SK-N-SH (cell line): ENCODE measurements at regions not wholly inside any gene's neighbourhood (a gene's known extent, or its start where the extent isn't known, plus 50 kb on each side); places are given as distances from the start of the nearest gene placed in this dataset.

ENCODE experiments used
- CTCF ChIA-PET: fragments of 300-600, 350-600 bp; formaldehyde crosslinking; extraction: SDS; loops from one replicate; lab custom pipeline; 2021; lab: Yijun Ruan, JAX
- POLR2A ChIA-PET: fragments of 350-600 bp; sonication (Branson Sonifier 250); formaldehyde crosslinking; extraction: SDS; loops from one replicate; lab custom pipeline; 2020; ENCODE audit warnings: antibody characterized with exemption, inconsistent platforms; lab: Yijun Ruan, JAX
- DNase-seq: peaks from one replicate; pipeline ENCODE4 v3.0.0; 2012
- H2AFZ ChIP-seq: fragments of 200-600 bp; sonication (generic); 2 replicates; pipeline ENCODE4 v1.8.1; 2016; ENCODE audit warnings: antibody characterized with exemption, mild to moderate bottlenecking, low read depth
- H3F3A ChIP-seq: fragments of 200-600 bp; sonication (generic); replicated peaks from 2 replicates; pipeline ENCODE3; 2016; ENCODE audit warnings: antibody characterized with exemption, mild to moderate bottlenecking; ENCODE audit not compliant: insufficient read depth
- H3K27ac ChIP-seq, 2 experiments: fragments of 200-500 bp in 1 of 2; fragments of 200-600 bp in 1 of 2; sonication (Bioruptor generic) in 1 of 2; sonication (generic), shearing (Covaris generic) in 1 of 2; 2 replicates each; pipeline versions ENCODE4 v1.5.1 to v1.6.1; 2014 to 2016; ENCODE audit warnings: low read depth in 2 of 2, inconsistent platforms in 1 of 2, low read length in 1 of 2, mild to moderate bottlenecking in 1 of 2, mixed read lengths in 1 of 2
- H3K27me3 ChIP-seq: fragments of 200-600 bp; sonication (generic), shearing (Covaris generic); 2 replicates; pipeline ENCODE4 v1.6.1; 2016; ENCODE audit warnings: mixed run types; ENCODE audit not compliant: insufficient read depth
- H3K36me3 ChIP-seq, 2 experiments: fragments of 200-500 bp in 1 of 2; fragments of 200-600 bp in 1 of 2; sonication (Bioruptor generic) in 1 of 2; sonication (generic) in 1 of 2; replicated peaks in 1 of 2; 2 replicates each; pipeline versions ENCODE3 to v1.5.1; 2014 to 2016; ENCODE audit warnings: low read length in 1 of 2, mild to moderate bottlenecking in 1 of 2; ENCODE audit not compliant: insufficient read depth in 2 of 2, control insufficient read depth in 1 of 2
- H3K4me1 ChIP-seq, 2 experiments: fragments of 200-500 bp in 1 of 2; fragments of 200-600 bp in 1 of 2; sonication (Bioruptor generic) in 1 of 2; sonication (generic), shearing (Covaris generic) in 1 of 2; 2 replicates each; pipeline versions ENCODE4 v1.5.1 to v1.6.1; 2014 to 2016; ENCODE audit warnings: low read depth in 1 of 2, low read length in 1 of 2, mixed run types in 1 of 2; ENCODE audit not compliant: insufficient read depth in 2 of 2, control insufficient read depth in 1 of 2
- H3K4me2 ChIP-seq: fragments of 200-600 bp; sonication (generic), shearing (Covaris generic); 2 replicates; pipeline ENCODE4 v1.6.1; 2017; ENCODE audit warnings: mixed run types
- H3K4me3 ChIP-seq, 2 experiments: fragments of 200-500 bp in 1 of 2; fragments of 200-600 bp in 1 of 2; sonication (Bioruptor generic) in 1 of 2; sonication (generic), shearing (Covaris generic) in 1 of 2; 2 replicates each; pipeline versions ENCODE4 v1.5.1 to v1.8.1; 2014 to 2016; ENCODE audit warnings: low read depth in 2 of 2, inconsistent platforms in 1 of 2, low read length in 1 of 2, mild to moderate bottlenecking in 1 of 2, mixed read lengths in 1 of 2, moderate library complexity in 1 of 2
- H3K79me2 ChIP-seq: fragments of 200-600 bp; sonication (generic); 2 replicates; pipeline ENCODE4 v1.8.1; 2017; ENCODE audit warnings: mild to moderate bottlenecking; ENCODE audit not compliant: insufficient read depth
- H3K9ac ChIP-seq: fragments of 200-600 bp; sonication (generic); 2 replicates; pipeline ENCODE4 v1.6.1; 2017; ENCODE audit warnings: mixed run types
- H3K9me2 ChIP-seq: fragments of 200-600 bp; sonication (generic); 2 replicates; pipeline ENCODE4 v1.6.1; 2017; ENCODE audit warnings: mixed run types
- H3K9me3 ChIP-seq: fragments of 200-600 bp; sonication (generic); 2 replicates; pipeline ENCODE4 v1.6.1; 2017; ENCODE audit warnings: mixed run types, mild to moderate bottlenecking, moderate library complexity
- H4K20me1 ChIP-seq: fragments of 200-600 bp; sonication (generic); 2 replicates; pipeline ENCODE4 v1.6.1; 2017; ENCODE audit warnings: mild to moderate bottlenecking, mixed run types; ENCODE audit not compliant: insufficient read depth
- CHD2 ChIP-seq: fragments of 150-350 bp; IDR thresholded peaks from 2 replicates; pipeline ENCODE4 v1.6.1; 2018; ENCODE audit warnings: low read length; ENCODE audit not compliant: partially characterized antibody
- ELF1 ChIP-seq: IDR thresholded peaks from 2 replicates; pipeline ENCODE4 v1.4.0; 2012
- FOSL2 ChIP-seq: IDR thresholded peaks from 2 replicates; pipeline ENCODE4 v1.4.0; 2012; ENCODE audit warnings: low read depth, mild to moderate bottlenecking, moderate library complexity, borderline replicate concordance
- FOXJ3 ChIP-seq: sonication (generic); formaldehyde crosslinking; IDR thresholded peaks from 2 replicates; pipeline ENCODE4 v1.5.1; 2020; ENCODE audit warnings: mild to moderate bottlenecking, missing genetic modification reagents
- FOXM1 ChIP-seq: IDR thresholded peaks from 2 replicates; pipeline ENCODE4 v1.4.0; 2012; ENCODE audit warnings: low read depth, mild to moderate bottlenecking
- GABPA ChIP-seq: IDR thresholded peaks from 2 replicates; pipeline ENCODE4 v1.4.0; 2012; ENCODE audit warnings: low read depth, mild to moderate bottlenecking
- JUND ChIP-seq: IDR thresholded peaks from 2 replicates; pipeline ENCODE4 v1.4.0; 2012
- MAX ChIP-seq: IDR thresholded peaks from 2 replicates; pipeline ENCODE4 v1.4.0; 2012; ENCODE audit warnings: low read depth
- MEF2A ChIP-seq: IDR thresholded peaks from 2 replicates; pipeline ENCODE4 v1.4.0; 2012; ENCODE audit warnings: low read depth, borderline replicate concordance
- MXI1 ChIP-seq: IDR thresholded peaks from 2 replicates; pipeline ENCODE4 v1.6.1; 2012; ENCODE audit warnings: mild to moderate bottlenecking, low read depth, low read length, improper control_type of control experiment
- NFIC ChIP-seq: IDR thresholded peaks from 2 replicates; pipeline ENCODE4 v1.4.0; 2012; ENCODE audit warnings: borderline replicate concordance
- POLR2AphosphoS5 ChIP-seq: IDR thresholded peaks from 2 replicates; pipeline ENCODE4 v1.6.1; 2012; ENCODE audit warnings: low read depth, low read length
- RAD21 ChIP-seq: IDR thresholded peaks from 2 replicates; pipeline ENCODE4 v1.6.1; 2012; ENCODE audit warnings: mild to moderate bottlenecking, low read length
- RCOR1 ChIP-seq: fragments of 150-350 bp; IDR thresholded peaks from 2 replicates; pipeline ENCODE4 v1.6.1; 2017; ENCODE audit warnings: antibody characterized with exemption, low read length
- RXRA ChIP-seq: IDR thresholded peaks from 2 replicates; pipeline ENCODE4 v1.4.0; 2012; ENCODE audit warnings: low read depth, mild to moderate bottlenecking, borderline replicate concordance
- SIN3A ChIP-seq: IDR thresholded peaks from 2 replicates; pipeline ENCODE4 v1.6.1; 2012; ENCODE audit warnings: low read depth, mild to moderate bottlenecking, low read length, moderate library complexity, borderline replicate concordance
- SMC3 ChIP-seq: IDR thresholded peaks from 2 replicates; pipeline ENCODE4 v1.6.1; 2012; ENCODE audit warnings: low read depth, low read length, improper control_type of control experiment
- TAF1 ChIP-seq: IDR thresholded peaks from 2 replicates; pipeline ENCODE4 v1.6.1; 2012; ENCODE audit warnings: low read depth, mild to moderate bottlenecking, low read length, moderate library complexity, borderline replicate concordance
- TCF12 ChIP-seq: IDR thresholded peaks from 2 replicates; pipeline ENCODE4 v1.4.0; 2012
- TEAD4 ChIP-seq: IDR thresholded peaks from 2 replicates; pipeline ENCODE4 v1.4.0; 2012; ENCODE audit warnings: mild to moderate bottlenecking, borderline replicate concordance; ENCODE audit not compliant: insufficient read depth
- USF1 ChIP-seq: IDR thresholded peaks from 2 replicates; pipeline ENCODE4 v1.4.0; 2012; ENCODE audit warnings: low read depth, borderline replicate concordance
- USF2 ChIP-seq: fragments of 150-350 bp; IDR thresholded peaks from 2 replicates; pipeline ENCODE4 v1.6.1; 2017; ENCODE audit warnings: antibody characterized with exemption, low read length, low read depth, borderline replicate concordance
- YY1 ChIP-seq: IDR thresholded peaks from 2 replicates; pipeline ENCODE4 v1.4.0; 2012; ENCODE audit warnings: low read depth, mild to moderate bottlenecking
- WGBS: methylation state at CpG from one replicate; pipeline ENCODE4 v1.1.6; 2017; ENCODE audit warnings: low lambda C conversion rate; 5-methylcytosine and 5-hydroxymethylcytosine counted together

- H3K4me3 ChIP-seq, result no peak overlapping the region
These were observed 317.5 kb upstream of the THRB start for GRCh38 chr3:24812116-24812515.

GRCh38 chr3:24818055-24818454 is 323.4 kb upstream of the THRB start:
- ChIA-PET POLR2A (no interaction called here), CTCF (no interaction called here)
- Histone ChIP-seq H3K4me3 (no peak overlapping the region), H2AFZ (no peak overlapping the region), H3K79me2 (no peaks in the 10 kb centered on the region), H3K4me1 (no peaks in the 10 kb centered on the region), H3F3A (no peaks in the 10 kb centered on the region), H3K27me3 (no peaks in the 10 kb centered on the region), H3K9me2 (no peaks in the 10 kb centered on the region), H3K9me3 (no peaks in the 10 kb centered on the region), H3K36me3 (no peaks in the 10 kb centered on the region), H3K4me2 (no peak overlapping the region), H4K20me1 (no peaks in the 10 kb centered on the region), H3K9ac (no peak overlapping the region), H3K27ac (no peak overlapping the region)
- no peak for DNase-seq
- 5% methylated on average over 1 of the region's 1 CpG for WGBS
- no peak for TF ChIP-seq SMC3
- TF ChIP-seq CHD2, result no peak
- no peak for TF ChIP-seq FOXJ3 (CRISPR knock-in tag)
- no peak for TF ChIP-seq JUND
- TF ChIP-seq ELF1, result no peak
- TF ChIP-seq MXI1, result no peak
- no peak for TF ChIP-seq SIN3A
- no peak for TF ChIP-seq FOSL2
- TF ChIP-seq TCF12, result no peak
- no peak for TF ChIP-seq GABPA
- TF ChIP-seq RCOR1, result no peak
- no peak for TF ChIP-seq MAX
- no peak for TF ChIP-seq RXRA
- no peak for TF ChIP-seq NFIC
- no peak for TF ChIP-seq RAD21
- TF ChIP-seq USF2, result no peak
- TF ChIP-seq MEF2A, result no peak

More at GRCh38 chr3:24812116-24812515, 317.5 kb upstream of the THRB start:
- Histone ChIP-seq H2AFZ (no peak overlapping the region), H3K27ac (no peak overlapping the region), H3K4me1 (no peaks in the 10 kb centered on the region), H3K9ac (no peak overlapping the region), H3K27me3 (no peaks in the 10 kb centered on the region), H3K9me3 (no peaks in the 10 kb centered on the region), H3F3A (no peaks in the 10 kb centered on the region), H3K4me2 (no peak overlapping the region), H3K79me2 (no peaks in the 10 kb centered on the region)
- 12% methylated on average over 1 of the region's 1 CpG for WGBS
- ChIA-PET POLR2A (no interaction called here), CTCF (no interaction called here)
- no peak for TF ChIP-seq FOXM1
- TF ChIP-seq MAX, result no peak
- TF ChIP-seq USF1, result no peak
- no peak for TF ChIP-seq MEF2A
- no peak for TF ChIP-seq FOXJ3 (CRISPR knock-in tag)
- no peak for TF ChIP-seq FOSL2
- TF ChIP-seq RXRA, result no peak
- no peak for TF ChIP-seq JUND
- TF ChIP-seq SMC3, result no peak
- no peak for TF ChIP-seq TEAD4
- TF ChIP-seq NFIC, result no peak
- TF ChIP-seq TAF1, result no peak
- TF ChIP-seq TCF12, result no peak
- TF ChIP-seq POLR2AphosphoS5, result no peak
- TF ChIP-seq YY1, result no peak
- TF ChIP-seq, all 33 proteins: peak for 0
- no peak for DNase-seq
- Histone ChIP-seq H3K9me2 (no peaks in the 10 kb centered on the region), H4K20me1 (no peaks in the 10 kb centered on the region), H3K36me3 (no peaks in the 10 kb centered on the region)
